GM19238 (cell line): ENCODE measurements at regions not wholly inside any gene's neighbourhood (a gene's known extent, or its start where the extent isn't known, plus 50 kb on each side); places are given as distances from the start of the nearest gene placed in this dataset.

Experiments used
- DNase-seq: peaks from one replicate; pipeline ENCODE4 v3.0.0; 2011; ENCODE audit warnings: low spot score; ENCODE audit not compliant: insufficient read length

GRCh38 chr4:58711039-58711438, 1600.9 kb upstream of the IGFBP7 start:
- DNase-seq = no peak

GRCh38 chr4:58688568-58688967, 1578.4 kb upstream of the IGFBP7 start:
- DNase-seq = no peak

- no peak for DNase-seq
Measured at GRCh38 chr4:58679886-58680285, 1569.7 kb upstream of the IGFBP7 start.

GRCh38 chr4:58679051-58679450, 1568.9 kb upstream of the IGFBP7 start:
- DNase-seq = no peak

GRCh38 chr4:58669783-58670182, 1559.6 kb upstream of the IGFBP7 start:
- no peak for DNase-seq

- no peak for DNase-seq
Measured at GRCh38 chr4:58665649-58666048, 1555.5 kb upstream of the IGFBP7 start.

GRCh38 chr4:58658701-58659100, 1548.5 kb upstream of the IGFBP7 start:
- DNase-seq = no peak

- no peak for DNase-seq
Measured at GRCh38 chr4:58653251-58653650, 1543.1 kb upstream of the IGFBP7 start.

GRCh38 chr4:58649226-58649625, 1539.0 kb upstream of the IGFBP7 start:
- no peak for DNase-seq

- no peak for DNase-seq
Measured at GRCh38 chr4:58646126-58646525, 1535.9 kb upstream of the IGFBP7 start.

- DNase-seq = no peak
Measured at GRCh38 chr4:58644549-58644948, 1534.4 kb upstream of the IGFBP7 start.

GRCh38 chr4:58636381-58636780, 1526.2 kb upstream of the IGFBP7 start:
- no peak for DNase-seq

GRCh38 chr4:58617226-58617625, 1507.0 kb upstream of the IGFBP7 start:
- DNase-seq = no peak

- no peak for DNase-seq
Measured at GRCh38 chr4:58611012-58611411, 1500.8 kb upstream of the IGFBP7 start.

GRCh38 chr4:58606303-58606702, 1496.1 kb upstream of the IGFBP7 start:
- no peak for DNase-seq

GRCh38 chr4:58603951-58604350, 1493.8 kb upstream of the IGFBP7 start:
- DNase-seq = no peak

GRCh38 chr4:58602731-58603359, 1492.7 kb upstream of the IGFBP7 start:
- no peak for DNase-seq

GRCh38 chr4:58602022-58602421, 1491.8 kb upstream of the IGFBP7 start:
- no peak for DNase-seq

GRCh38 chr4:58600290-58600689, 1490.1 kb upstream of the IGFBP7 start:
- no peak for DNase-seq

GRCh38 chr4:58590722-58591121, 1480.5 kb upstream of the IGFBP7 start:
- no peak for DNase-seq

GRCh38 chr4:58587856-58588255, 1477.7 kb upstream of the IGFBP7 start:
- no peak for DNase-seq

GRCh38 chr4:58566260-58566659, 1456.1 kb upstream of the IGFBP7 start:
- DNase-seq = no peak

GRCh38 chr4:58564695-58565475, 1454.7 kb upstream of the IGFBP7 start:
- DNase-seq = no peak
